Activated T-helper 9 cell treated with anti-CD3 and anti-CD28 coated beads, Interleukin-2, amount 50 U/mL, for 16 hours (primary cell): ENCODE measurements at regions not wholly inside any gene's neighbourhood (a gene's known extent, or its start where the extent isn't known, plus 50 kb on each side); places are given as distances from the start of the nearest gene placed in this dataset.
"Not testable (repeated sequence)": the region's sequence is repeated elsewhere in the genome, so short reads cannot be mapped to it uniquely, and the experiment has no call there.

ENCODE experiments used
- DNase-seq: peaks from one replicate; pipeline ENCODE4 v3.0.0-alpha.2; 2020; ENCODE audit warnings: low read depth

DNA sequence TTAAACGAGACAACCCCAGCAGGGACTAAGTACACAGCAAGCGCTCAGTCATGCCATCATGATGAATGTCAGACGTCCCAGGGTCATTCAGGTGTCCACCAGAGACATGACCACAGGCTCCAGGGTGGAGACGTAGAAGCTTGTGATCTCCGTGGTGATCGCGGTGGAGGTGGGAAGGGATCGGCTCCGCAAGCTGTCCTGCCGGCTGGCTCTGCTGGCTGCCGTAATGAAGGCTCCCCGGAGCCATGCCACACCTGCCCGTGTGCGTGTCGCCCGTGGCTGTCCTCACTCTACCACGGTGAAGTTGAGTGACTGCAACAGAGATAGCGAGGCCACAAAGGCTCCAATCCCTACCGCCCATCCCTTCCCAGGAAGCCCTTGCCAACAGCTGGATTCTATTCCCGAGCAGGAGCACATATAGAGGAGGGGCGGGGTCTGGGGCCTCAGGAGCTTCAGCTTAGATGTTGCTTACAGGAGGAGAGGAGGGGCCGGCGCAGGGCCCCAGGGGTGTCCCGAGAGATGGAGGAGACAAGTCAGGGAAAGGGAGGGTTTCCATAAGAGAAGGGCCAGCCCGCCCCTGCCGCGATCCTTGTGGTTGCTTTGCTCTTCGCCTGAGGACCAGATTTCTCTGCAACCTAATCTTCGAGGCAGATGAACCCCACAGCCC lies 332.6 kb upstream of the SFSWAP start:
- no peak for DNase-seq

DNA sequence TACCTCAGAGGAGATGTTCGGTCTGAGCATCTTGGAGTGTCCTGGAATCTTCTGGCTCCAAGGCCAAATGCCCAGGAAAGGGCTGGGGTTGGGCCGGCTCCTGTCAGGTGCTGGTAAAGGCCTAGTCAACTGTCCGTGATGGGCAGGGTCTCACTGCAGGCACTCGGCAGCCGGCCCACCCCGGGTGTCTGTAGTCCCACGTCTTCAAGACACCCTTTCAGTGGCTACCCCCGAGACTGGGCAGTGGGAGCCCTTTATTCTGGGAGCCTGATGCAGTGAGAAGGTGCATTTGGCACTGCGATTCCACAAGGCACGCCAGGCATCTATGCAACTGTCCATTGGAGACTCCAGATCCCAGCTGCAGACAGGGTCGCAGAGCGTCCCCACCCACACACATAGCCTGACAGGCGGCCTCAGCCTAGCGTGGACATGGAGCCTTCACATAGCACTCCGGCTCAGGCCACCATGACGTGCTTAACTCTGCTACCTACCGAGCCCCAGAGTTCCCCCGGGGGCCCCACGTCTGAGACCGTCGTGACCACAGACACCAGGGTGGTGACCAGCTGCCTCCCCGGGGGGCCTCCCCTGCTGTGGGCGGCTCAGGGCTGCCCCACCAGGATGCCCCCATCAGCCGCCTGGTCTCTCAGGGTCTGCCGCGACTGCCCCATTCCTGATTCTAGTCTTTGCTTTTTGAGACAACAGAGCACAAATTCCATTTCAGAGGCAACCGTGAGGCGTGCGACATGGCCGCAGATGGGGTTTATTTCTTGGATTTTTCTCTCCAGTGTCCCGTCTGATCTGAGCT lies 331.8 kb upstream of the SFSWAP start:
- no peak for DNase-seq

DNA sequence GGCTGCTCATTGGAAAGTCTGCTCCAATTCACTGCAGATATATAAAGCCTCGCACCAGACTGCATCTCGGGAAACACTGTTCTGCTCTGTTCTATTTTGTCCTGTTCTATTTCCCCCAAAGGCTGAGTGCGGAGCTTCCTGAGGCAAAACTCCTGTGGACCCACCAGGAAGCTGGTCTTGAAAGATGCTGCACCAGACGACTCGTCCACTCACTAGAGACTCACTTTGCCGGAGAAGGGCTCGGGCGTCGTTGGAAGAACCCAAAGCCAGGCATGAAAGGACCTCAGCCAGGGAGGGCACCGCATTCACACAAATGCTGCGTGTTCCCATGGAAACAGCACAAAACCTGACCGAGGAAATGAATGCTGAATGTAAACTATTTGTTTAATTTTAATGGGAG lies 331.2 kb upstream of the SFSWAP start:
- no peak for DNase-seq

DNA sequence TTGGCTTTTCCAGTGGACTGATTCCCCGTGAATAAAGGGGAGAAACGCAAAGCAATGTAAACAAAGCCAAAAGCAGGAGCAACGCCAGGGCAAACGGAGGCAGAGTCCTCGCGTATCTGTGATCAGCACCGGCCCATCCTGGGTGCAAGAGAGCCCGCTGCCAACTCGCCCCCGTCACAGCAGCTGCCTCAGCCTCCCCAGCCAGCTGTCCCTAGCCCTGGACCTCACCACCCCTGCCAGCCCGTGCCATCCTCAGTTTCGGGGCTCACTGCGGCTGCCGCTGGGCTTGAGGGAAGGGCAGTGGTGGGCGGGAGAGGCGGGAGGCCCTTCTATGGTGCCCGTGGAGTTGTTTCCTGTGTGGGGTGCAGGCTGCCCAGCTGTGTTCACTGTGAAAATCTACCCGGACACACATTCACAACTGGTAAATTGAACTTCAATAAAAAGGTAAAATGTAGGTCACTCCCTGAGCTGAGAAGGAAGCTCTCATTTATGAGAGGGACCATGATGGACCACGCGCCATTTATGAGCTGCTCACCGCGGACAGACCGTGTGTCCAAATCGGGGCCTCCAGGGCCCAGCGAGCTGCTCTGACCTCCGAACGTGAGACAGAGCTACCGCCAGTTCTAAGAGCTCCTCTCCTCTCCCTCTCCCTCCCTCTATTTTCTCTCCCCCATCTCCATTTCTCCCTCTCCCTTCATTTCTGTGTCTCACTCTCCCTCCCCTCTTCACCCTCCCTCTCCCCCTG lies 330.5 kb upstream of the SFSWAP start:
- no peak for DNase-seq

DNA sequence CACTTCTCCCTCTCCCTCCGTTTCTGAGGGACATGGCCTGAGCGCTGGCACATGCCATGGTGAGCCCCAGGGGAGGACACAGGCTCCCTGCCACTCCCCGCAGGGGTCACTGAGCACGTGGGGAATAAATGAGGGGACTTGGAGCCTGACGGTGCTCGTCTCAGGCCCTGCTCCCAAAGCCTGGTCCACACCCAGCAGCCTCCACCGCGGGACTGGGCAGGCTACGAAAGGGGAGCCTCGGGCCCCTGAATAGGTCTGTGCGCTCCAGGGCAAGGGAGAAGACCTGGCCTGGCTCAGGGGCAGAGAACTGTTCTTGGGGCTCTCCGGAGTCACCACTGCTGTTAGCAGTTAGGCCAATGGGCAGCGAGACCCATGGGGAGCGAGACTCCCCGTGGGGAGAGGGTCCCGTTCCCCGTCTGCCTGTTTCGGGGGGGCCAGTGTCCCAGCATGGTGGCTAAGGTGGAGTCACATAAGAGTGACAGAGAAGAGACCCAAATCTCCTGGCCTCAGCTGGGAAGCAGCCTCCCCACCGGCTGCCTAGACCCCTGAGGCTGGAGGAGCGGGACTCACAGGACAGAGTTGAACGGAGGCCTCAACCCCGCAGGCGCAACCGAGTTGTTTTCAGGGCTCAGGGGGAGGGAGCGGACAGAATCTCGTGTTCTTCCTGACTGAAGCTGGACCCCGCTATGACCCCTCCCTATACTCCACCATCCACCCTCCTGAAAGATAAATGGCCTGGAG lies 329.8 kb upstream of the SFSWAP start:
- no peak for DNase-seq

DNA sequence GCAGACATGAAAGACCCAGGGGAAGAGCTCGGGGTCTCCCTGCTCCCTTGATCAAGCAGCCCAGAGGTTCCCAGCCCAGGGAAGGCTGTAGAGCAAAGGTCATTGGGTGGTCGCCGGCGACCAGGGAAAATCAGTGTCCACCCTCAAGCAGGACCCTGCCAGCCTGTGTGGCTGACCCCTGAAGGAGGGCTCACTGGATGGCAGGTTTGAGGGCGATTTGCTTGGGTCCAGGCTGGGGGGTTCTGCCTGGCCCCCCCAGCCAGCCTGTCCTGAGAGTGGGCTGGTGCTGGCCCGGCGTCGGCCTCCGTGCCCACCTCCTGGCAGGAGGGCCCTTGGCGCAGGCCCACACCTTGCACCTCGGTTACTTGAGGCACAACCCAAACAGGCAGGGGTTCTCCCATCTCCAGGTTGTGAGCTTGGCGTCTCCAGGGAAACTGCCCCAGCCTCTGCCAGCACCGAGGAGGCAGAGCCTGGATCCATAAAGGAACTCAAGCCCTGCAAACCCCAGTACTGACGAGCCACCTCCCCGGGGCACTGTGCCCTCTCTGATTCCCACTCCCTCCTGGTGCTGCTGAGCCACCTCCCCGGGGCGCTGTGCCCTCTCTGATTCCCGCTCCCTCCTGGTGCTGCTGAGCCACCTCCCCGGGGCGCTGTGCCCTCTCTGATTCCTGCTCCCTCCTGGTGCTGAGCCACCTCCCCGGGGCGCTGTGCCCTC lies 329.0 kb upstream of the SFSWAP start:
- no peak for DNase-seq

DNA sequence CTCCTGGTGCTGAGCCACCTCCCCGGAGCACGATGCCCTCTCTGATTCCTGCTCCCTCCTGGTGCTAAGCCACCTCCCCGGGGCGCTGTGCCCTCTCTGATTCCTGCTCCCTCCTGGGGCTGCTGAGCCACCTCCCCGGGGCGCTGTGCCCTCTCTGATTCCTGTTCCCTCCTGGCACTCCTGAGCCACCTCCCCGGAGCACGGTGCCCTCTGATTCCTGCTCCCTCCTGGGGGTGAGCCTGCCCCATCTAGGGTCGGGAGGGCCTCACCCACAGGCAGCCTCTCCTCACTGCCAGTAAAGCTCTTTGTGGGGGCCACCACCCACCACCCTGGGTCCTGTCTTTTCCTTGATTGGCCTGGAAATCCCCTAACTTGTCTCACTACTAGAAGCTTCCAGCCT lies 327.6 kb upstream of the SFSWAP start:
- no peak for DNase-seq

DNA sequence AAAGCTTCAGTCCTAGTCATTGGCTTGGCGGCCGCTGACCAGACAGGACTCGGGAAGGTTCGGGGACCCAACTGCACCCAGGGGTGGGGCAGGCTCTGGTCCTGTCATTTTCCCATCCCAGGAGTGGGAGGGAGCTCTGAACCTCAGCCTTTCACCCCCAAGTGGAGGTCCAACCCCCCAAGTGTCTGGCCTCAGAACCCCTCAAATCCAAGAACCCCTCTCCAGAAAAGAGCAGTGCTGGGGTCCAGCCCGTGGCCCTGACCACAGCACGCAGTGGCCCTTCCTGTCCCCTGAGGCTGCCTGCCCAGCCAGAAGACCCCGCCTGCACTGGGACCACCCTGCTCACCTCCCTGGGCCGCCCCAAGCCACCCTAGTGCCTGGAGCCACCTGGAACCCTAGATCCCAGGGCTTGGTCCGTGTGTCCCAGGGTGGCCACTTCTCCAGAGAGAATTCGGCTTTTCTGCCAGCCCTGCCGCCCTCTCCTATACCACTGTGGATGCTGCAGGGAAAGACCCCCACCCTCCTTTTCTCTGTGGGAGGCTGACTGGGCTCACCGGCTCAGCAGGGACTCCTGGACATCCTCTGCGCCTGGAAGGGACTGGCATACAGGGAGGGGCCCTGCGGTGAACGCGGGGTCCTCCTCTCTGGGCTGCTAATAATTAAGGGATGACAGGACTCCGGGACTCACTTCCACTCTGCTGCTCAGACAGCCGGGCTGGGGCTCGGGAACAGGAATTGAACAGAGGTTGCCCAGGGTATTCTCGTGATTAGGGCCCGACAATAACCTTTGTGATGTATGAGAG lies 326.9 kb upstream of the SFSWAP start:
- no peak for DNase-seq

DNA sequence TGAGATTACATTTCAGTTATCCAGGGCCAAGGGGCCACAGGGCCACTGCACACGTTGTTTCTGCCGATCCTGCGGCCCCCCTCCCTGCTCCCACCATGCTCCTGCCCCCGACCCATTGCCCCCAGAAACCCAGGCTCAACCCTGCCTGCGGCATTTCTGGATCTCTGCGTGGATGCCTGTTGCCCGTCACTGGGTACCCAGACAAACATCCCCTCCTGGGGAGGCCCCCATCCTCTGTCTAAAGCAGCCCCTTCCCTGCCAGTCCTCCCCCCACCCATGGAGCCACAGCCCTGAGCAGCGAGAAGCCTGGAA lies 326.4 kb upstream of the SFSWAP start:
- no peak for DNase-seq

DNA sequence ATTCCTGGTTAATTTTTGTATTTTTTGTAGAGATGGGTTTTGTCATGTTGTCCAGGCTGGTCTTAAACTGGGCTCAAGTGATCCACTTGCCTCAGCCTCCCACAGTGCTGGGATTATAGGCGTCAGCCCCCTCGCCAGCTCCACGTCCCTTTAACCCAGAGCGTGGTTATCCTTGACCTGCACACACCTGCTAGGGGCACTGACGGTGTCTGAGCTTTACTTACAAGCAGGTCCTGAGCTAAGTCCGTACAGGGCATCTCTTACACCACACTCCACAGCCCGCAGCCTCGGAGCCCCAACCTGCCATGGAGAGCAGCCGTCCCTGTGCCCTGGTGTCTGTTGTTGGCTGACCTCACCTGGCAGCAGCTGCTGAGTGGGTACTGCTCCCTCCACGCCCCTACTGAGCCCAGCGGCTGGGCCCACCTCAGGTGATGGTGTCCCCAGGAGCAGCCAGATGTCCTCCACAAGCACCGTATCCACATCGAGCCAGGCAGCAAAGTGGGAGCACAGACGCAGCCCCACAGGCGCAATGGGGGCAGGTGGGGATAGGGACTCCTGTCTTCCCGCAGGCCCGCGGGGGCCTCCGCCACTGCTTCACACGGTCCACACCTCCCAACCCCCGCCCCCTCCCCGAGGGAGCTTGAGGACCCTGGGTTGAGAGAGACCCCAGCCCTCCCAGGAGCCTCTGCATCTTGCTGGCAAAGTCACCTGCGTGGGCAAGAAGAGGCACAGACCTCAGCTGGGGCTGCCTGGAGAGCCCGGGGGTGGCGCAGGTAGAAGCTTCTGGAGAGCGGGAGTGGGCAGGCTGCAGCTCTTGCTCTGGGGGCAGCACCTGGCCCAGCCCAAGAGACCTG lies 325.4 kb upstream of the SFSWAP start:
- DNase-seq = no peak

DNA sequence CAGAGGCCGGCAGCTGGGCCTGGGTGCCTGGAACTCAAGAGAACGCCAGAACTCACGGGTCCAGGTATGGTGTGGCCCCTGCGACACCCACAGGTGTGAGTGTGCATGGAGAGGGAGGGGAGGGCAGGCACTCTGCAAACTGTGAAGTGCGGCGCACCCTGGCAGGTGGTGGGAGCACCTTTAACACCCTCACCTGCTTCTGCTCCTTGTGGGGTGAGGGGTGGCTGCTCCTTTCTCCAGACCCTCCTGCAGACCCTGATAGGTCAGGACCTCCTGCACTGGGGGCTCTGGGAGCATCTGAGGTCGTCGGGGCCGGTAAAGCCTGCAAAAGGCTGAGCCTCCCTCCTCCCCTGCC lies 324.7 kb upstream of the SFSWAP start:
- DNase-seq = no peak

DNA sequence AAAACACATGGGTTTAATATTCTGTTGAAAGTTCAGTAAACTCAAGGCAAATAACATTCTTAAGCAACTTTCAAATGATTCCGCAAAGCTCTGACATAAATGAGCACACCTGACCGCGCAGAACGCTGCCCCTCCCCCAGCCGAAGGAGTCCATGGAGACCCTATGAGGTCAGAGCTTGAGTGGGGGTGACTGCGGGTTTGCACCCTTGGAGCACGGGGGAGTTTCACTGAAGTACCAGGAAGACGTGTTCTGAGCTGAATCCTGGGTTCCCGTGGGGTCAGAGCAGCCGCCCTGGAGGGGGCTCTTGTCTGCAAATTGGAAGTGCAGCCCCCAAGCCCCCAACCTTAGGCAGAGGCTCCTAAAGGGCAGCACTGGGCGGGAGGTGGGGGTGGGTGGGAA lies 324.1 kb upstream of the SFSWAP start:
- DNase-seq = no peak

DNA sequence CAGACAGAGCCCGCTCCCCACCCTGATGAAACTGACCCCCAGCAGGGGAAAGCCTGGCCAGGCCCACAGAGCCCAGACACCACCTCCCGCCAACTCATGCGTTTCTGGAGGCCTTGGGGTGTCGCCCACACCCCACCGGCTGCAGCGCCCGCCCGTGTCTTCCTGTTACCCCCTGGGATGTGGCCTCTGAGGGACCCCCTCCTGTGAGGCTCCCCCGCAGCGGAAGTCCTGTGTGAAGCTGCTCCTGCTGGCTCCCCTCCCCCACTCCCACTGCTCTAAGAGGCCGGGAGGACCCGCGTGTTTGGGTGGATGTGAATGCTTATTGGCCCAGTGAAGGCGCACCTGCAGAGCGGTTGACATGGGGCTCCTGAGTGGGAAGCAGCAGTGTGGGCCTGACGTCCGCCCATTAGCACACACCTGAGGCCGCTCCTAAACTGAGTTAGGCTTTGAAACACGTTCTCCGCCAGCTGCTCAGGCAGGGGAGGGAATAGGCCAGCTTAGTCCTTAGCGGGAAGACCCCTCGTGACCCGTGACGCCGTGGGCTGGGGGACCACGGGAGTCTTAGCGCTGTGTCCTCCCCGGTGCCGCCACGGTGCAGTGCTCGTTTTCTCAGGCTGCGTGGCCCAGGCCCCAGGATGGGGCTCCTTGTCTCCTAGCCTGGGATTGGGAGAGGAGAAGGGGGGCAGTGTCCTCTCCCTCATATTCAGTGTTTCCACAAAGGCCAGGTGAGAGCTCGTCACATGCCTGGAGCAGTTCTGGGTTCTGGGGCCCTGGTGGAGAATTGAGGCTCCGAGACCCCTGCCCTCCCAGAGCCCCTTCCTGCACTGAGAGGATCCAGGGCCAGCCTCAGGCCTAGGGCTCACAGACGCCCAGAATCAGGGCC lies 323.4 kb upstream of the SFSWAP start:
- DNase-seq = no peak

DNA sequence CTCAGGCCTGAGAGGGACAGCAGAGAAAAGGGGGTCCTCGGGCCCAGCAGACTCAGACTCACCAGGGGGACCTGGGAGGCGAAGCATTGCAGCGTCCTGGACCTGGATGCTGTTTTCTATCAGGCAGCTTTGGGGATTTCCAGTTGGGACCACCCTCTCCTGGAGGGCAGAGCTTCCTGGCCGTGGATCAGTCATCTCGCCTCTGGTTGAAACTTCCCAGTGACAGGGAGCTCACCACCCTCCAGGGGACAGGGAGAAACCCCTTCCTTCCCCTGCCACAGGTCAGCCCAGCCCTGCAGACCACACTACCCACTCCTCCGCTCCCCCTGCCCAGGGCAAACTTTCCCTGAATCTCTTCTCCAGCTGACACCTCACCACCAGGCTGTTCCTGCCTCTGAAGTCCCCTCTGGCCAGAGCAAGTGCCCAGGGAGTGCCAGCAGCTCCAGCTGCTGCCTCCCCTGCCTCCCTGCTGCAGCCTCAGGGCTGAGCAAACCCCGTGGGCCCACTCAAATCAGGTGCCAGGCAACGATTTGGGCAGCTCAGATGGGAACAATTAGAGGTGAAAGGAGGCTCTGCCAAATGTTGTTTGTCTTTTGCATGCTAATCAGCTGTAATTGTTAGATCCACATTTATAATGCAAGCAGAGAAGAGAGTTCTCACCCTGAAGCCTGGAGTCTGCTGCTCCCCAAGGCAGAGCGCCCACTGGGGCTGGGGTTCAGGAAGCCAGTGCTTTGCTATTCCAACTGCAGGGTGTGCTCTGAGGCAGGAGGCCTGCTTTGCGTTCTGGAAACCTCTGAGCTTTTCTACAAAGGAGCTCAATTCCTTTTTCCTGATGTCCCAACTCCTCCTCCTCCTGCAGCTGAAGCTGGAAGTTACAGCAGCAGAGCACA lies 322.5 kb upstream of the SFSWAP start:
- not testable (repeated sequence) for DNase-seq

DNA sequence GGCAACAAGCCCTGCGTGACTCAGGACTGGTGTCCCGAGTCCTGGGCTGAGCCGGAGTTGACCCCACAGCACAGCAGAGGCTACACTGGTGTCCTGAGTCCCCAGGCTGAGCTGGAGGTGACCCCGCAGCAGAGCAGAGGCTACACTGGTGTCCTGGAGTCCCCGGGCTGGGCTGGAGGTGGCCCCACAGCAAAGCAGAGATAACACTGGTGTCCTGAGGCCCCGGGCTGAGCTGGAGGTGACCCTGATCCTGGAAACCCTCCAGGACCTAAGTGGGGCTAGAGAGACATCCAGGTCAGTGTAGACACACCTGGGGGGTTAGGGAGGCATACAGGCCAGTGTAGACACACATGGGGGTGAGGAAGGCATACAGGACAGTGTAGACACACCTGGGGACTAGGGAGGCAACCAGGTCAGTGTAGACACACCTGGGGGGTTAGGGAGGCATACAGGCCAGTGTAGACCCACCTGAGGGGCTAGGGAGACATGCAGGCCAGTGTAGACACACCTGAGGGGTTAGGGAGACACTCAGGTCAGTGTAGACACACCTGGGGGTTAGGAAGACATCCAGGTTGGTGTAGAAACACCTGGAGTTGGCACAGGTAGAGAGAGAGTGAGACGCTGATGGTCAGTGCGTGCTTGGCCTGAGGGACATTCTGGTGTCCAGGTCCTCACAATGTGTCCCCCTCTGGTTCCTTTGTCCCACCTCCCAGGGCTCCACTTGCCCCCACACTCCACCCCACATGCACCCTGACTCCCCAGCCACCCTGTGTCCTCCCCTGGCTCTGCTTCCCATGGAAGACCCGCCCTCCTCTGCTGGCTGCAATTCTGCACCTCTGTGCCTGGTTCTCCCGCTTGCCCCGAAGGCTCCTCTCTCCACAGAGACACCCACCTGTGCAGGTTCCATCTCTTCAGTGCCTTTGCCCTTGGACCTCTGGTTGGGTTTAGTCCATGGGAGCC lies 321.6 kb upstream of the SFSWAP start:
- DNase-seq = no peak

DNA sequence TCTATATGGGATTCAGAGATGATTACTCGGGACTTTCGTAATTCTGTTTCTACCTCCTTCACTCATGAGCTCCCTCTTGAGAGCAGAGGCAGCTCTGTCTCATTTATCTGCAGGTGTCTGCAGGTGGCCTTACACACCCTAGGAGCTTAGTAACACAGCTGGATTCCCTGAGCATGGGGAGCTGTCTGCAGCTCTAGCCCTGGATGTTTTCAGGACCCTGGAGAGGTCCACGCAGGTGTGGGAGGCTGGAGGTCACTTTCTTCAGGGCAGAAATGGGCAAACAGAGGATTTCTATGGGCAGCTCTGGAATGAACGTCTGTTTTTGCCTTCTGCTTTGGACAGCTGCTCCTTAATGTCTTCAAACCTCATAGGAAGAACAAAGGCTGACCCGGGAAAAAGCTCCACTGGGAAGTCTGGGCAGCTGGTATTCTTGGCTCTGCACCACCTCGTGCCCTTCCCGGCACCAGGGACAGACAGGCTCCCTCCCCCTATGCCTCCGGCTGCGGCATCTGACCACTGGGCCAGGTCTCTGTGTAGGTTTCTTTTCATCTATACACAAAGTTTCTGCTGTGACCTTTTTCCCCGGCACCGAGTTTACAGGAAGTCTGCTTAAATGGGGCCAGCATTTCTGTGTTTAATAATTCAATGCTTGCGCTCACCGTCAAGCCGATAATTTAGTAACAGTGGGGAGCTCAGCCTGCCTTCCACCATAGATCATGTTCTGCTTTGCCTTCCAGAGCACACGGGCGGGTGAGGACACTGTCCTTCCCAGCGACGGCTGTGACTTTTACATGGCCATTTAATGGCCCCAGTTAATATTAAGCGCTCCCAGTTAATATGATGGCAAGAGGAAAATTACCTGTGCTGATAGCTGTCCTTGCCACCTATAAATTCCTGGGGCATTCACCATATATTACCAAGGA lies 320.2 kb upstream of the SFSWAP start:
- no peak for DNase-seq
